ENCODE measurements at regions not wholly inside any gene's neighbourhood (a gene's known extent, or its start where the extent isn't known, plus 50 kb on each side); places are given as distances from the start of the nearest gene placed in this dataset.
"Not testable (repeated sequence)": the region's sequence is repeated elsewhere in the genome, so short reads cannot be mapped to it uniquely, and the experiment has no call there.

- DNase-seq (ENCODE audit: low read depth in 2 of 2) = no peak
Measured at GRCh38 chr2:238521002-238521401, 94.3 kb downstream of the ASB1 start.

- DNase-seq (ENCODE audit: low read depth in 2 of 2) = no peak
Measured at GRCh38 chr2:238521870-238522269, 95.1 kb downstream of the ASB1 start.

GRCh38 chr2:238523158-238524110, 96.7 kb downstream of the ASB1 start:
- no peak for DNase-seq (ENCODE audit: low read depth in 2 of 2)

GRCh38 chr2:238524426-238524983, 97.8 kb downstream of the ASB1 start:
- no peak for DNase-seq (ENCODE audit: low read depth in 2 of 2)

- DNase-seq (ENCODE audit: low read depth in 2 of 2) = no peak
Measured at GRCh38 chr2:238525990-238526389, 99.3 kb downstream of the ASB1 start.

GRCh38 chr2:238527565-238527964, 100.8 kb downstream of the ASB1 start:
- no peak for DNase-seq (ENCODE audit: low read depth in 2 of 2)

GRCh38 chr2:238528953-238529781, 102.4 kb downstream of the ASB1 start:
- DNase-seq (ENCODE audit: low read depth in 2 of 2) = no peak

GRCh38 chr2:238531017-238531645, 104.4 kb downstream of the ASB1 start:
- DNase-seq (ENCODE audit: low read depth in 2 of 2) = not testable (repeated sequence)

GRCh38 chr2:238543732-238544131, 117.0 kb downstream of the ASB1 start:
- DNase-seq (ENCODE audit: low read depth in 2 of 2) = not testable (repeated sequence)

GRCh38 chr2:238548902-238549462, 122.3 kb downstream of the ASB1 start:
- no peak for DNase-seq (ENCODE audit: low read depth in 2 of 2)

- no peak for DNase-seq (ENCODE audit: low read depth in 2 of 2)
Measured at GRCh38 chr2:238549866-238550265, 123.1 kb downstream of the ASB1 start.

GRCh38 chr2:238551091-238551490, 124.4 kb downstream of the ASB1 start:
- no peak for DNase-seq (ENCODE audit: low read depth in 2 of 2)

GRCh38 chr2:238552226-238552625, 125.5 kb downstream of the ASB1 start:
- DNase-seq (ENCODE audit: low read depth in 2 of 2) = no peak

GRCh38 chr2:238553159-238553558, 126.4 kb downstream of the ASB1 start:
- DNase-seq (ENCODE audit: low read depth in 2 of 2) = no peak

GRCh38 chr2:238554468-238555315, 128.0 kb downstream of the ASB1 start:
- DNase-seq (ENCODE audit: low read depth in 2 of 2) = no peak

GRCh38 chr2:238555786-238556542, 129.2 kb downstream of the ASB1 start:
- no peak for DNase-seq (ENCODE audit: low read depth in 2 of 2)

- DNase-seq (ENCODE audit: low read depth in 2 of 2) = no peak
Measured at GRCh38 chr2:238557431-238557830, 130.7 kb downstream of the ASB1 start.

GRCh38 chr2:238557936-238558335, 131.2 kb downstream of the ASB1 start:
- DNase-seq (ENCODE audit: low read depth in 2 of 2) = no peak

- no peak for DNase-seq (ENCODE audit: low read depth in 2 of 2)
Measured at GRCh38 chr2:238558456-238559099, 131.9 kb downstream of the ASB1 start.

Measured in stimulated activated CD4-positive, alpha-beta T cell treated with anti-CD3 and anti-CD28 coated beads, Interleukin-12 subunit alpha, Interleukin-12 subunit beta, amount 100 ng/mL, for 24 hours (primary cell).